Body of pancreas (tissue), 4 donors: ENCODE measurements at regions not wholly inside any gene's neighbourhood (a gene's known extent, or its start where the extent isn't known, plus 50 kb on each side); places are given as distances from the start of the nearest gene placed in this dataset.

Source experiments
- CTCF ChIP-seq, 7 experiments: fragments of 450-650 bp in 4 of 7; fragments of 200-600 bp in 3 of 7; sonication (generic) in 3 of 7; IDR thresholded peaks; one replicate each; pipeline ENCODE4 v1.5.1; 2016 to 2019; ENCODE audit warnings: antibody characterized with exemption in 7 of 7
- POLR2A ChIP-seq, 3 donors: fragments of 450-650 bp; IDR thresholded peaks; one replicate each; pipeline ENCODE4 v1.6.1; 2016; ENCODE audit warnings: antibody characterized with exemption in 3 of 3, mild to moderate bottlenecking in 2 of 3

GRCh38 chr17:34070712-34071111, 184.4 kb upstream of the CCL2 start:
- no peak for TF ChIP-seq POLR2A (IDR thresholded peaks at IDR 0.05)
- no peak for TF ChIP-seq CTCF (IDR thresholded peaks at IDR 0.05)
